ENCODE measurements at regions not wholly inside any gene's neighbourhood (a gene's known extent, or its start where the extent isn't known, plus 50 kb on each side); places are given as distances from the start of the nearest gene placed in this dataset.

DNA sequence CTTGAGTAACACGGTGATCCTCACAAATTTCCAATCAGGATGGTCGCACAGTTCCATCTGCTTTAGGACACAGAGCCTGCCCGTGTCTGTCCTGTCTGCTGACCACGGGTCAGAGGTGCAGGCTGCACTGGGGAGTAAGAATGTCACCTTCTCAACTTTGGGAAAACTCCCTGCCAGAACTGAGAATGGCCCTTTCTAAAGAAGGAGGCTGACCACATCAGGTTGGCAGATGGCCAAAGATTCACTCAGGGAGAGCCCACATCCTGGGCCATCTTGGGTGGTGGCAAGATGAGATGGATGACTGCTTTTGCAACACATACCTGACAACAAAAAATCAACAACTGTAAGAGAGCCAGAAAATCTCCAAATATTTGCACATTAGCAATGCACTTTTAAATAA lies 101.9 kb downstream of the IGLL1 start:
- TF ChIP-seq, protein P1, sequence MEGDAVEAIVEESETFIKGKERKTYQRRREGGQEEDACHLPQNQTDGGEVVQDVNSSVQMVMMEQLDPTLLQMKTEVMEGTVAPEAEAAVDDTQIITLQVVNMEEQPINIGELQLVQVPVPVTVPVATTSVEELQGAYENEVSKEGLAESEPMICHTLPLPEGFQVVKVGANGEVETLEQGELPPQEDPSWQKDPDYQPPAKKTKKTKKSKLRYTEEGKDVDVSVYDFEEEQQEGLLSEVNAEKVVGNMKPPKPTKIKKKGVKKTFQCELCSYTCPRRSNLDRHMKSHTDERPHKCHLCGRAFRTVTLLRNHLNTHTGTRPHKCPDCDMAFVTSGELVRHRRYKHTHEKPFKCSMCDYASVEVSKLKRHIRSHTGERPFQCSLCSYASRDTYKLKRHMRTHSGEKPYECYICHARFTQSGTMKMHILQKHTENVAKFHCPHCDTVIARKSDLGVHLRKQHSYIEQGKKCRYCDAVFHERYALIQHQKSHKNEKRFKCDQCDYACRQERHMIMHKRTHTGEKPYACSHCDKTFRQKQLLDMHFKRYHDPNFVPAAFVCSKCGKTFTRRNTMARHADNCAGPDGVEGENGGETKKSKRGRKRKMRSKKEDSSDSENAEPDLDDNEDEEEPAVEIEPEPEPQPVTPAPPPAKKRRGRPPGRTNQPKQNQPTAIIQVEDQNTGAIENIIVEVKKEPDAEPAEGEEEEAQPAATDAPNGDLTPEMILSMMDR (IDR thresholded peaks at IDR 0.05), result no peak
- TF ChIP-seq POLR2A (IDR thresholded peaks at IDR 0.05), result no peak

Measured in heart left ventricle (tissue), 13 donors.